Tibial nerve (tissue), 4 donors: ENCODE measurements at regions not wholly inside any gene's neighbourhood (a gene's known extent, or its start where the extent isn't known, plus 50 kb on each side); places are given as distances from the start of the nearest gene placed in this dataset.

Experiments used
- CTCF ChIP-seq, 5 experiments: fragments of 200-600 bp in 3 of 5; fragments of 450-650 bp in 2 of 5; sonication (generic) in 3 of 5; IDR thresholded peaks; one replicate each; pipeline ENCODE4 v1.5.1; 2016 to 2019; ENCODE audit warnings: antibody characterized with exemption in 5 of 5, mild to moderate bottlenecking in 3 of 5, moderate library complexity in 2 of 5
- EP300 ChIP-seq, 2 donors: sonication (generic); formaldehyde crosslinking; IDR thresholded peaks; one replicate each; pipeline ENCODE4 v1.6.1; 2017; ENCODE audit warnings: antibody characterized with exemption in 2 of 2, mild to moderate bottlenecking in 1 of 2
- POLR2A ChIP-seq, 2 donors: fragments of 450-650 bp; IDR thresholded peaks; one replicate each; pipeline ENCODE4 v1.6.1; 2017; ENCODE audit warnings: antibody characterized with exemption in 2 of 2, mild to moderate bottlenecking in 2 of 2, moderate library complexity in 2 of 2

GRCh38 chr14:106277503-106277902 is 751.1 kb downstream of the TMEM121 start:
- TF ChIP-seq CTCF (IDR thresholded peaks at IDR 0.05) (peak in 2 of 5 experiments; percentile 11 to 38), POLR2A (IDR thresholded peaks at IDR 0.05) (no peak), EP300 (IDR thresholded peaks at IDR 0.05) (no peak)
